GM12878 (cell line): ENCODE measurements at regions not wholly inside any gene's neighbourhood (a gene's known extent, or its start where the extent isn't known, plus 50 kb on each side); places are given as distances from the start of the nearest gene placed in this dataset.

Experiments used
- ATAC-seq: fragments of 200-7000 bp; cut with Tn5 transposase; 3 replicates; pipeline ENCODE4 v1.9.1; 2020; ENCODE audit warnings: mild to moderate bottlenecking, moderate library complexity
- BruUV-seq: library from RNA; stranded (reverse); fragments of 400-500 nt; replicated peaks from 2 replicates; lab custom pipeline; 2021; lab: Mats Ljungman, UMichigan
- CTCF ChIA-PET: fragments of 300-600 bp; sonication (Branson Sonifier 250); formaldehyde crosslinking; extraction: SDS; loops from one replicate; lab custom pipeline; 2021; ENCODE audit warnings: inconsistent platforms; lab: Yijun Ruan, JAX
- POLR2A ChIA-PET: fragments of 350-600 bp; formaldehyde crosslinking; extraction: SDS; loops from one replicate; lab custom pipeline; 2021; ENCODE audit warnings: inconsistent platforms; lab: Charles Lee
- RAD21 ChIA-PET: fragments of 300-600 bp; sonication (Branson Sonifier 250); formaldehyde crosslinking; loops from one replicate; lab custom pipeline; 2023; ENCODE audit warnings: antibody characterized with exemption; ENCODE audit not compliant: unreplicated experiment; lab: Charles Lee
- SMC1A ChIA-PET: fragments of 300-600 bp; sonication (Branson Sonifier 250); formaldehyde crosslinking; loops from one replicate; lab custom pipeline; 2023; ENCODE audit not compliant: unreplicated experiment, uncharacterized antibody; lab: Charles Lee
- DNase-seq: peaks from one replicate; pipeline ENCODE4 v3.0.0-alpha.2; 2011; ENCODE audit warnings: low read depth, low spot score
- FAIRE-seq: peaks from 3 replicates; lab custom pipeline; 2011; peaks lifted over from hg19 to GRCh38; lab: Jason Lieb, UNC
- H2AFZ ChIP-seq: 2 replicates; pipeline ENCODE4 v1.6.0; 2011; ENCODE audit warnings: low read depth, low read length, control low read depth; ENCODE audit not compliant: control insufficient read depth
- H3K27ac ChIP-seq: 2 replicates; pipeline ENCODE4 v1.5.1; 2011; ENCODE audit warnings: control low read depth; ENCODE audit not compliant: control insufficient read depth, insufficient read depth
- H3K27me3 ChIP-seq, 2 experiments: replicated peaks in 1 of 2; 2 replicates each; pipeline versions ENCODE4 v1.6.0 to v1.6.1; 2011; ENCODE audit warnings: low read length in 1 of 2; ENCODE audit not compliant: control insufficient read depth in 2 of 2, insufficient read depth in 2 of 2
- H3K36me3 ChIP-seq, 2 experiments: 2 replicates each; pipeline ENCODE4 v1.5.1; 2011; ENCODE audit warnings: low read length in 1 of 2; ENCODE audit not compliant: control insufficient read depth in 2 of 2, insufficient read depth in 2 of 2
- H3K4me1 ChIP-seq: 2 replicates; pipeline ENCODE4 v1.6.1; 2011; ENCODE audit warnings: mild to moderate bottlenecking, low read length, moderate library complexity, mixed read lengths; ENCODE audit not compliant: control insufficient read depth, insufficient read depth
- H3K4me2 ChIP-seq: 2 replicates; pipeline ENCODE4 v1.6.0; 2011; ENCODE audit warnings: control low read depth; ENCODE audit not compliant: control insufficient read depth, insufficient read depth
- H3K4me3 ChIP-seq: fragments of 200-600 bp; sonication (generic); 2 replicates; pipeline ENCODE4 v1.5.1; 2016
- H3K79me2 ChIP-seq: 2 replicates; pipeline ENCODE4 v1.6.0; 2011; ENCODE audit warnings: low read length; ENCODE audit not compliant: control insufficient read depth, insufficient read depth
- H3K9ac ChIP-seq: 2 replicates; pipeline ENCODE4 v1.8.0; 2011; ENCODE audit warnings: low read length, control low read depth, mixed read lengths; ENCODE audit not compliant: control insufficient read depth, insufficient read depth
- H3K9me3 ChIP-seq: replicated peaks from 3 replicates; pipeline ENCODE4 v1.5.1; 2011; ENCODE audit warnings: mild to moderate bottlenecking, low read length; ENCODE audit not compliant: control insufficient read depth, insufficient read depth
- H4K20me1 ChIP-seq: 2 replicates; pipeline ENCODE4 v1.6.0; 2011; ENCODE audit not compliant: control insufficient read depth, insufficient read depth
- BCL11A ChIP-seq: IDR thresholded peaks from 2 replicates; pipeline ENCODE4 v1.6.1; 2011; ENCODE audit warnings: low read depth, low read length
- EP300 ChIP-seq, 2 experiments: fragments of 150-350 bp in 1 of 2; IDR thresholded peaks; 2 replicates each; pipeline ENCODE4 v1.6.1; 2011 to 2012; ENCODE audit warnings: low read depth in 2 of 2, low read length in 2 of 2, borderline replicate concordance in 1 of 2, improper control_type of control experiment in 1 of 2, inconsistent platforms in 1 of 2; ENCODE audit not compliant: control insufficient read depth in 1 of 2
- FOXK2 ChIP-seq: fragments of 450-650 bp; IDR thresholded peaks from 2 replicates; pipeline ENCODE4 v1.6.1; 2017; ENCODE audit warnings: mild to moderate bottlenecking, moderate library complexity
- MEF2A ChIP-seq: IDR thresholded peaks from 2 replicates; pipeline ENCODE4 v1.6.1; 2011; ENCODE audit warnings: low read depth, mild to moderate bottlenecking, low read length, moderate library complexity; ENCODE audit not compliant: insufficient read depth
- MTA3 ChIP-seq: IDR thresholded peaks from 2 replicates; pipeline ENCODE4 v1.6.1; 2012; ENCODE audit warnings: low read length, inconsistent platforms, borderline replicate concordance
- NR2F1 ChIP-seq: fragments of 450-650 bp; conservative IDR thresholded peaks from 2 replicates; pipeline ENCODE4 v1.6.1; 2017; ENCODE audit warnings: mild to moderate bottlenecking
- PAX5 ChIP-seq: IDR thresholded peaks from 2 replicates; pipeline ENCODE4 v1.6.1; 2011; ENCODE audit warnings: low read depth, low read length, borderline replicate concordance
- POLR2AphosphoS2 ChIP-seq: IDR thresholded peaks from 2 replicates; pipeline ENCODE4 v1.6.1; 2011; ENCODE audit warnings: low read depth, mild to moderate bottlenecking, low read length, improper control_type of control experiment, moderate library complexity
- RB1 ChIP-seq: fragments of 450-650 bp; formaldehyde crosslinking; IDR thresholded peaks from 2 replicates; pipeline ENCODE4 v1.6.1; 2017; ENCODE audit warnings: mild to moderate bottlenecking, borderline replicate concordance
- SMAD1 ChIP-seq: fragments of 450-650 bp; IDR thresholded peaks from 2 replicates; pipeline ENCODE4 v1.6.1; 2018; ENCODE audit warnings: mild to moderate bottlenecking, low read depth; ENCODE audit not compliant: partially characterized antibody
- TBL1XR1 ChIP-seq: IDR thresholded peaks from 2 replicates; pipeline ENCODE4 v1.6.1; 2012; ENCODE audit warnings: low read depth, low read length, improper control_type of control experiment
- USF1 ChIP-seq: IDR thresholded peaks from 2 replicates; pipeline ENCODE4 v1.6.1; 2011; ENCODE audit warnings: borderline replicate concordance, low read depth, mild to moderate bottlenecking, moderate library complexity, mixed read lengths, low read length; ENCODE audit not compliant: insufficient read depth; ENCODE audit errors: extremely low read length
- YBX1 ChIP-seq: fragments of 450-650 bp; IDR thresholded peaks from 2 replicates; pipeline ENCODE4 v1.6.1; 2016; ENCODE audit warnings: antibody characterized with exemption
- ZNF217 ChIP-seq: fragments of 450-650 bp; IDR thresholded peaks from 2 replicates; pipeline ENCODE4 v1.6.1; 2017; ENCODE audit warnings: antibody characterized with exemption, mild to moderate bottlenecking
- ZNF384 ChIP-seq: IDR thresholded peaks from 2 replicates; pipeline ENCODE4 v1.6.1; 2012; ENCODE audit warnings: low read depth, mild to moderate bottlenecking, low read length, improper control_type of control experiment, borderline replicate concordance
- WGBS: methylation state at CpG from one replicate; pipeline ENCODE4 v1.1.6; 2016; ENCODE audit warnings: low lambda C conversion rate; ENCODE audit not compliant: insufficient replicate concordance, insufficient coverage; ENCODE audit errors: missing lambda C conversion rate; 5-methylcytosine and 5-hydroxymethylcytosine counted together
- in situ Hi-C: fragments of 300-500 bp; cut with MboI; formaldehyde crosslinking; loops from 9 replicates; pipeline ENCODE4 v1.14.3; 2018; ENCODE audit warnings: mixed read lengths
- intact Hi-C: fragments of 100-400 bp; cut with micrococcal nuclease; formaldehyde crosslinking; loops from one replicate; pipeline ENCODE4 v1.14.2; 2022; ENCODE audit not compliant: unreplicated experiment

GRCh38 chr4:37760840-37761239 lies 65.6 kb upstream of the PGM2 start:
- BruUV-seq, result no TSS peak
- Histone ChIP-seq H3K4me1 (no peaks in the 10 kb centered on the region), H3K4me3 (no peak overlapping the region), H3K4me2 (no peak overlapping the region), H3K36me3 (no peaks in the 10 kb centered on the region), H3K79me2 (no peaks in the 10 kb centered on the region), H3K9me3 (no peaks in the 10 kb centered on the region), H2AFZ (no peak overlapping the region), H4K20me1 (no peaks in the 10 kb centered on the region), H3K9ac (no peak overlapping the region), H3K27ac (no peak overlapping the region), H3K27me3 (no peaks in the 10 kb centered on the region)
- FAIRE-seq, result no peak
- TF ChIP-seq PAX5 (no peak), MEF2A (no peak), TBL1XR1 (no peak), USF1 (no peak), ZNF217 (no peak), NR2F1 (no peak), RB1 (no peak)
- POLR2A ChIA-PET, result no interaction called here
- no peak for DNase-seq
- no peak for ATAC-seq
- 88% methylated on average over 3 of the region's 3 CpGs for WGBS
- in situ Hi-C loops, result no loop called here
- CTCF ChIA-PET, result interaction anchor here (1.6 kb wide), 1 partner anchor 159 kb away, joined by 3 read pairs; no protein-coding TSS in a partner anchor
- SMC1A ChIA-PET, result interaction anchor here (1.1 kb wide), 1 partner anchor 12 kb away, joined by 3 read pairs; no protein-coding TSS in a partner anchor
- intact Hi-C loops, result loop anchor here (10.0 kb wide), 1 partner anchor 326 kb away; no protein-coding TSS in a partner anchor
- RAD21 ChIA-PET, result no interaction called here

- in situ Hi-C loops, result no loop called here
- Histone ChIP-seq H3K9ac (no peak overlapping the region), H3K4me2 (no peak overlapping the region), H4K20me1 (no peaks in the 10 kb centered on the region), H3K79me2 (no peaks in the 10 kb centered on the region), H3K4me3 (no peak overlapping the region), H3K27me3 (no peaks in the 10 kb centered on the region), H3K36me3 (no peaks in the 10 kb centered on the region), H2AFZ (no peak overlapping the region), H3K9me3 (no peaks in the 10 kb centered on the region), H3K4me1 (no peaks in the 10 kb centered on the region), H3K27ac (no peak overlapping the region)
- no peak for DNase-seq
- FAIRE-seq, result no peak
- intact Hi-C loops, result loop anchor here (10.0 kb wide), 1 partner anchor 325 kb away; no protein-coding TSS in a partner anchor
- BruUV-seq, result no TSS peak
- ChIA-PET SMC1A (interaction anchor here (1.1 kb wide), 1 partner anchor 11 kb away, joined by 3 read pairs; no protein-coding TSS in a partner anchor), POLR2A (no interaction called here), RAD21 (no interaction called here), CTCF (no interaction called here)
- ATAC-seq, result no peak
- TF ChIP-seq SMAD1 (no peak), EP300 (IDR thresholded peaks at IDR 0.05; ENCODE audit: borderline replicate concordance in 1 of 2, control insufficient read depth in 1 of 2, low read depth in 2 of 2, low read length in 2 of 2) (no peak), MTA3 (no peak), ZNF384 (no peak), YBX1 (no peak), BCL11A (no peak), POLR2AphosphoS2 (no peak), USF1 (no peak), FOXK2 (no peak)
- 40% methylated on average over 1 of the region's 1 CpG for WGBS
Observed at GRCh38 chr4:37759833-37760232, 66.7 kb upstream of the PGM2 start.
